ENCODE measurements at regions not wholly inside any gene's neighbourhood (a gene's known extent, or its start where the extent isn't known, plus 50 kb on each side); places are given as distances from the start of the nearest gene placed in this dataset.

DNA sequence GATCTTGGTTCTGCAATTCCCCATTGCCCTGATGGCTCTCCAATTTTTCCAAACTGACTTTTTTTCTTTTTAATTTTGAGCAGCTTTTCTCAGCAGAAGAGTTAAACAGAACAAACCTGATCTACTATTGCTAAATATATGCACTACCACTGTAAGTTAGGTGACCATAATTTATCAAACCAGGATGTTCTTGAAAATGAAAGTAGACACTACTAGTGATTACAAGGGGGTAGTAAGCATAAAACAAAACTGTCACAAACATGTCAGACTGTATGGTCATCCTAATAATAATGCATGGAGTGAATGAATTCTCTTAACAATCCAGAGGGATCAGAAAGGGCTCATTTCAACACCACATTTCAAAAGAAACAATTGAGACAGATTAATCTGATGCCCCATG lies 183.0 kb upstream of the FOXN3 start:
- DNase-seq = no peak

DNA sequence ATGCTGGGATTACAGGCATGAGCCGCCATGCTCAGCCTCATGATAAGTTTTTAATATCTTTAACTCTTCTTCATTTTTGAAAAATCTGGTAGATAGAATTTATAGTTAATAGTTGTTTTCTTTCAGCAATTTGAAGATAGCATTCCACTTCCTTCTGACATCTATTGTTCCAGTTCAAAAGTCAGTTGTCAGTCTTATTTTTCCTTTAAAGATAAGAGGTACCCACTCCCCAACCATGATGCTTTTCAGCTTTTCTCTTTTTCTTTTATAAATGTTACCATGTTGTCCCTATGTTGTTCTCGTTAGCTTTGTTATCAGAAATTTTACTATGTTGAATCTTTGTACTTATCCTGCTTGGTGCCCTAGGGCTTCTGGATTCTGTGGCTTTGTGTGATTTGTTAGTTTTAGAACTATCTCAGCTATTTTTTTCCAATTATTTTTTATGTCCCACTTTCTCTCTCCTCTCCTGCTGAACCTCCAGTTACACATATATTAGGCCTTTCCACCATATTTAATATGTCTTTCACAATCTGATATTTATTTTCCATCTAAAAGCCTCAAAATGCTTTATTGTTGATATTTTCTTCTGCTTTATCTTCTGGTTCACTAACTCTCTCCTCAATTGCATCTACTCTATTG lies 181.6 kb upstream of the FOXN3 start:
- DNase-seq = no peak

DNA sequence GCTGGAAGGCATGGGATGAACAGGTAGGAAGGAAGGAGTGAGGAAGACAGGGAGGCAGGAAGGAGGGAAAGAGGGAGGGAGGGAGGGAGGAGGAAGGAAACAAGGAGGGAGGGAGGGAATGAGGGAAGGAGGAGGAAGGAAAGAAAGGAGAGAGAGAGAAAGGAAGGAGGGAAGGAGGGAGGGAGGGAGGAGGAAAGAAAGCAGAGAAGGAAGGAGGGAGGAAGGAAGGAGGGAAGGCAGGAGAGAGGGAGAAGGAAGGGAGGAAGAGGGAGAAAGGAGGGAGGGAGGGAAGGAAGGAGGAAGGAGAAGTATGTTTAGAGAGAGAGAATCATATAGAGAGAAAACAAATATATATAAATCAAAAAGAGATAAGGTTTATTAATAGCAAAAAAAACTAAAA lies 175.9 kb upstream of the FOXN3 start:
- no peak for DNase-seq

DNA sequence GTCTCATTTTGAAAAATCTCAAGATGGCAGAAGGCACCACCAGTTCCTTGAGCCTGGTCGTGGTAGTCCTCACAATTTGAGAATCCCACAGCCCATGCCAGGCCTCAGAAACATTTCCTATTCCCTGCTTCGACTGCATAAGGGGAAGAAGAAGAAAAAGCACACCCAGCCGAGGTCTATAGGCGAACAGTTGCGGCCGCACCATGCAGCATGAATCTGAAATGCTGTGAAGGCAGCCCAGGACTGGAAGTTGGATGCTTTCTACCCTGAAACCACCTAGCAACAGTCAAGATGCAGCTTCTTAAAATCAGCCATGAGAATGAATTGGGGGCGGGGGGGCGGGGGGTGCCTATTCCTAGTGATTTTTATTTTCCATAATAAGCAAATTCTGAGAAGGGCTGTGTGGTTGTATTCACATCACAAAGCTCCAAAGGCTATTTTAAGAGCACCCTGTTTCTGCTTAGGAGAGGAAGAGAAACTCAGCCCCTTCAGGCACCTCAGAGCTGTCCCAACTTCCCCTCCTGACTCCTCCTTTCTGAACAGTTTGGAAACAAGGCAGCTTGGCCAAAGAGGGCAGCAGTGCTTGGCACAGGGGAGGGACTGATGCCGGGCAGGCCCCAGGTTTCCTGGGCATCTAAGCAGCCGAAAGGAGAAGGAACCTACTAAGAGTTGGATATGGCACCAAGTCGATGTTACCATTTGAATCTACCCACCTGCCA lies 172.5 kb upstream of the FOXN3 start:
- no peak for DNase-seq

- DNase-seq = no peak
Measured at GRCh38 chr14:89588840-89589296, 171.8 kb upstream of the FOXN3 start.

DNA sequence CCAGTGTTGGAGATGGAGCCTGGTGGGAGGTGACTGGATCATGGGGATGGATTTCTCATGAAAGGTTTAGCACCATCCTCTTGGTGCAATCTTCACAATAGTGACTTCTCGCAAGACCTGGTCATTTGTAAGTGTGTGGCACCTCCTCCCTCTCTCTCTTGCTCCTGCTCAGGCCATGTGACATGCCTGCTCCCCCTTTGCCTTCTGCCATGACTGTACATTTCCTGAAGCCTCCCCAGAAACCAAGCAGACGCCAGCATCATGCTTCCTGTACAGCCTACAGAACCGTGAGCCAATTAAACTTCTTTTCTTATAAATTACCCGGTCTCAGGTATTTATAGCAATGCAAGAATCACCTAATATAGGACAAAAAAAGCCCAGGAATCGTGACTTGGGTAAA lies 171.0 kb upstream of the FOXN3 start:
- peak in 1 of 2 experiments; percentile 13 for DNase-seq

- DNase-seq = no peak
Measured at GRCh38 chr14:89587136-89587420, 170.0 kb upstream of the FOXN3 start.

DNA sequence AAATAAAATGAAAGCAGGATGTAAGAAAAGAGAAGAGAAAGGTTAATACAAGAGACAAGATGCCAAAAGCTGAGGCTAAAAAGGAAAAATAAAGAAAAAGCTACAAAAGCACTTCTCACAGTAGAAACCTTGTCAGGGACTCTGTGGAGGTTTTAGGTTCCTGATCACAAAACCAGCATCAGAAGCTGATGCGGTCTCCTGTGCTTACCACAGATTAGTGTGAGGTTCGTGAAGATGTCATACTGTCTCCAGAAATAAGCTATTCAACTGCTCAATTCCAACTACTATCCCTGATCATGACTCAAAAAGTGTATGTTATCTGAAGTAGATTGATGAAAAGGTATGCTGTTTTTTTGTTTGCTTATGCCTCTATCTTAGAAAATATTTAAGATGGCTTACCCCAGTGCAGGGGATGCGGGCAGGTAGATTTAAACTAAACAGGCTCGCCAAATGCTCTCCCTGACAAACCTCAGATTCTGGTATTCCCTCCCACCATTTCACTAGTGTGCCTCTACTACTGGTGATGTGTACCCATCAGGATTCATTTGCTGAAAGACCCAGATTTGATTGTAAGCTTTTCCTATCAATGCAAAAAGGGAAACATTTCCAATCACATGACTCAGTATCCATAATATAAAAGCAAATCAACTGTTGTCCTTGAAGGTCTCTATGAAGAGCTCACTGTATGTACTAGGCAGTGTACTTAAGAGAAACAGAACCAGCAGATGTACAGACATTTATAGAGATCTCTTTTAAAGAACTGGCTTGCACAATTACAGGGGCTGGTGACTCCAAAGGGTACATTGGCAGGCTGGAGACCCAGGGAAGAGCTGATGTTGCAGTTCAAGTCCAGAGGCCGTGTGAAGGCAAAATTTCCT lies 169.5 kb upstream of the FOXN3 start:
- no peak for DNase-seq

DNA sequence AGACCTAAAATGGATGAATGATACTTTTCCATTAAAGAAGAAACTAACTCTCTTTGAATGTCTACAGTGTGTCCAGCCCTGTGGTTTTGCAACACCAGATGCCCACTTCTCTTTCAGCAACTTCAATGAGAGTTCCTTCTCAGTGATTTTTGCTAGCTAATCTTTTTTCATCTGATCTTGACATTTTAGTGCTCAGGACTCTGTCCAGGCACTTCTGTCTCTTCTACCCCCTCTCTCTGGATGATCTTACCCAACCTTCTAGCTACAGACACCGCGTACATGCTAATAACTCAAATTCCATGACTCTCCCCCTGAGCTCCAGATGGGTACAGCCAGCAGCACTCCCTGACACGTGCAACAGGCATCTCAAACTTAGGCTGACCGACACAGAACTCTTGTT lies 161.1 kb upstream of the FOXN3 start:
- DNase-seq = no peak

DNA sequence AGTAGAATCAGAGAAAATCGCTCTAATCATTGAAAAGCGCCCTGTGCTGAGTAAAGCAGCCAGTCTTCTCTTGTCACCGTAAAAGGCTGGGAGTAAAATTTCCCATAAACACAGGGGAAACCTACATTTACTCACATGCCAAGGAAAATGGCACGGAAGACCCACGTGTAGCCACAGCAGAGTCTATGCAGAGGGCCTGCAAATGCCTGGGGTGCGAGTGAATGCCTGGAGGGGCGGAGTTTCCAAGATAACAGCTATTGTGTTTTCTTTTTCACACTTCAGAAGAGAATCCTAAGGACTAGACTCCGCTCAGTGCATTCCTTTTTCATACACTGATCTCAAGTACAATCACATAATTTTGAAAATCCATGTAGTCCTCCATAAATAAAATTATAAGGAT lies 159.9 kb upstream of the FOXN3 start:
- no peak for DNase-seq

- no peak for DNase-seq
Measured at GRCh38 chr14:89576145-89576927, 159.3 kb upstream of the FOXN3 start.

DNA sequence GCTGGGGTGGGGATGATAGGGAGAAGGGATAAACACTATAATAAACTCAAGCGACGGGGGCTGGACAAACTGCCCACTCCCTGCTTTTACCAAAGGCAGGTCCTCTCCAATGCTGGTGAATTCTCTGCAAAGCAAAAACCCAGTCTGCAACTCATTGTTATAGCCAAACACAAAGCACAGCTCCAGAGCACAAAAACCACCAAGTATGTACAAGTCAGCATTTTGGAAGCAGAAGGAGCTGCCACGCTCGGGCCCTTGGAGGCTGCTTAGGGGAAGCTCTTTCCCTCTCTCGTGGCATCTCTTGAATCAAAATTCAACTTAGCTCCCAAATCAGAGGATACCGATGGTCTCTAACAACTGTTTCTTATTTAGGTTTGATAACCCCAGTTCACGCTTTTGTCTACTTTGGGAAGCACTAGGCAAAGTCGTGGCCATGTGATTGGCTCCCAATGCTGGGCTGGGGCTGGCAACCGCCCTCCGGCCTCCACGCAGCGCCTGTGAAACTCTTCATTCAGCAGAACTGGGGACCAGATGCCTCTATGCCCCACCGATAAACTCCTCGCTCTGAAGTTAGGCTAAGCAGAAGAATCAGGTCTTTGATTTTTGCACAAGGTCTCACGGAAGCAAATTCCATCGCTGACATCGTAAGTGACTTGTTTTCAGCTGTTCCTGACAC lies 158.5 kb upstream of the FOXN3 start:
- DNase-seq = no peak

DNA sequence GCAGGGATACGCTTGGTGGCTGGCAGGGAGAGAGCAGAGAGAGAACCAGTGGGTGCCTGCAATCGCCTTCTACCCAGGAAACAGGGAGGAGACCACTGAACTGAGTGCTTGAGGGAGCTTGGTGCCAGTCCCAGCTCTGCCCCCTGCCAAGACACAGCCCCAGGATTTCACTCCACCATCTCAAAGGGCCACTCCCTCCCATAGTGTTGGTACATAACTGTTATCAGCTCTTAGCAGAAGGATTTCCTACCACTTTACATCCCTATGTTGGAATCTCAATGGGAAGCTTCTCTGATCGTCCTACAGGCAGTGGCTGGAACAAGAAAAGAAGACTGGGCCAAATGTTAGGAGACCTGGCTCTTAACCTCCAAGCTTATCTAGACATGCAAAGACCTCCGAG lies 157.4 kb upstream of the FOXN3 start:
- no peak for DNase-seq

GRCh38 chr14:89573399-89573657 lies 156.3 kb upstream of the FOXN3 start:
- no peak for DNase-seq

- DNase-seq = no peak
Measured at GRCh38 chr14:89572596-89573398, 155.8 kb upstream of the FOXN3 start.

DNA sequence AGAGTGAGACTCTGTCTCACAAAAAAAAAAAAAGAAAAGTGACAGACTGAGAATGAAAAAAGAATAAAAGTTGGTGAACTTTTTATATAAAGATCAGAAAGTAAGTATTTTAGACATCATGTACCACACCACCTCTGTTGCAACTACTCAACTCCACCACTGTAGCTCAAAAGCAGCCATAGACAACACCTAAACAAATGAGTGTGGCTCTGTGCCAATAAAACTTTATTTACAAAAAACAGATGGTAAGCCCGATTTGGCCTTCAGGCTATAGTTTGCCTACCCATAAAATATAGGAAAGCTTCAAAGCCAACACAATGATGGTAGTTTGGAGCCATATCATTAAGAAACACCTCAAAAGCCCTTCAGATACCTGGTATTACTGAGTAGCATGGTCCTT lies 154.5 kb upstream of the FOXN3 start:
- DNase-seq = no peak

GRCh38 chr14:89566644-89567415 lies 149.8 kb upstream of the FOXN3 start:
- no peak for DNase-seq

- no peak for DNase-seq
Measured at GRCh38 chr14:89566180-89566579, 149.1 kb upstream of the FOXN3 start.

DNA sequence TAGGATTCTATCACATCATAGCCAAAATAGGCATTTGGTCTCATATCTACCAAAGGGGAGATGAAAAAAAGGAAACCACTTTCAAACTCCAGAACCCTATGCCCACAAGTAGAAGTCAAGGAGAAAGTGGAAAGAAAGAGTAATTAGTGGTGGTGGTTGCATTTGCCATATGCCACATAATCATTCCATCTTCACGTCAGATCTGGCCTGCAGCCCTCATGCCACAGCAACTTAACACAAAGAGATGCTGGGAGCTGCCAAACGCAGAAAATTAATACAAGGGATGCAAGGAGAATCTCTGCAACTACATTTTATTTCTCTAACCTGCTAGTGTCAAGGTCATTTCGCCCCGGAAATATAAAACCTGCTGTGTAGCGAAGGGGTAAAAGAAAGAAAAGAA lies 148.6 kb upstream of the FOXN3 start:
- no peak for DNase-seq

DNA sequence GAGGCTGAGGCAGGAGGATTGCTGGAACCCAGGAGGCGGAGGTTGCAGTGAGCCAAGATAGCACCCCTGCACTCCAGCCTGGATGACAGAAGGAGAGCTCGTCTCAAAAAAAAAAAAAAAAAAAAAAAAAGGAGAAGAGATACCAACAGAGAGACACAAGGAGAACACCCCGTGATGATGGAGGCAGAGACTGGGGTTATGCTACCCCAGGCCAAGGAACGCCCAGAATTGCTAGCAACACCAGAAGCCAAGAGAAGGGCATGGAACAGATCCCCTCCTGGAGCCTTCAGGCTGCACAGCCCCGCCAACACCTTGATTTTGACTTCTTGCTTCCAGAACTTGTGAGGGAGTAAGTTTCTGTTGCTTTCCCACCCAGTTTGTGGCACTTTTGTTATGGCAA lies 148.0 kb upstream of the FOXN3 start:
- no peak for DNase-seq

DNA sequence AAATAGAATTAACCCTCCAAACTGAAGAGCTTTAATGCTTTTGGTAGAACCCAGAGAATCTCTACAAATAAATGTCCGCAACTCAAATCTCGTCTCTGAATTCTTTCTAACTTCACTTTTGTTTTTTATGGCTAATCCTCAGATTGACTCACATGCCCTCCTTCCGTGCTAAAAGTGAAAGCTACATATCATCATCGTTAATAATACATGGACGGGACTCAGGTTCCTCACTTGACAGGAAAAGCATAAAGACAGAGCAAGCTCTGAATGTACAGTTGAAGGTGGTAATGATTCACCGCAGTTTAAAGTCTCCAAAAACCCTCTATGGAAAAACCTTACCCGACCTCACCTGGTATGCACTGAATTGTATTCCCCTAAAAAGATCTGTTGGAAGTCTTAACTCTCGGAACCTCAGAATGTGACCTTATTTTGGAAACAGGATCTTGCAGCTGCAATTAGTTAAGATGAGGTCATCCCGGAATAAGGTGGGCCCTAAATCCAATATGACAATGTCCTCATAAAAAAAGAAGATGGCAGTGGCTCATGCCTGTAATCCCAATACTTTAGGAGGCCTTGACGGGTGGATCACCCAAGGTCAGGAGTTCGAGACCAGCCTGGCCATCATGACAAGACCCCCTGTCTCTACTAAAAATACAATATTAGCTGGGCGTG lies 147.4 kb upstream of the FOXN3 start:
- no peak for DNase-seq

Measured in stimulated activated CD4-positive, alpha-beta T cell treated with anti-CD3 and anti-CD28 coated beads, Interleukin-4, amount 100 ng/mL, for 4 hours (primary cell).